NB4 (cell line): ENCODE measurements at regions not wholly inside any gene's neighbourhood (a gene's known extent, or its start where the extent isn't known, plus 50 kb on each side); places are given as distances from the start of the nearest gene placed in this dataset.

Source experiments
- MAX ChIP-seq: IDR thresholded peaks from 2 replicates; pipeline ENCODE4 v1.6.1; 2011; ENCODE audit warnings: low read depth, low read length
- POLR2A ChIP-seq: IDR thresholded peaks from 2 replicates; pipeline ENCODE4 v1.6.1; 2011; ENCODE audit warnings: mild to moderate bottlenecking; ENCODE audit not compliant: insufficient read length; ENCODE audit errors: extremely low read depth

GRCh38 chr13:63671296-63671695, 2255.6 kb upstream of the PCDH20 start:
- TF ChIP-seq POLR2A (no peak), MAX (no peak)
